MM.1S (cell line): ENCODE measurements at regions not wholly inside any gene's neighbourhood (a gene's known extent, or its start where the extent isn't known, plus 50 kb on each side); places are given as distances from the start of the nearest gene placed in this dataset.

Source experiments
- DNase-seq: peaks from one replicate; pipeline ENCODE4 v3.0.0-alpha.2; 2015
- H2AFZ ChIP-seq: fragments of 300-600 bp; sonication (generic); 2 replicates; pipeline ENCODE4 v1.6.0; 2016; ENCODE audit warnings: antibody characterized with exemption, low read length
- H3F3A ChIP-seq: fragments of 300-600 bp; sonication (generic); 2 replicates; pipeline ENCODE4 v1.6.1; 2016; ENCODE audit warnings: mild to moderate bottlenecking, antibody characterized with exemption, low read length, moderate library complexity, mixed read lengths; ENCODE audit not compliant: insufficient read depth
- H3K27ac ChIP-seq: fragments of 300-600 bp; sonication (generic); 2 replicates; pipeline ENCODE4 v1.5.1; 2016; ENCODE audit warnings: mild to moderate bottlenecking, low read length
- H3K27me3 ChIP-seq: fragments of 300-600 bp; sonication (generic); replicated peaks from 2 replicates; pipeline ENCODE4 v1.6.0; 2016; ENCODE audit warnings: low read length; ENCODE audit not compliant: insufficient read depth
- H3K36me3 ChIP-seq: fragments of 300-600 bp; sonication (generic); replicated peaks from 2 replicates; pipeline ENCODE4 v1.6.1; 2016; ENCODE audit warnings: mild to moderate bottlenecking, low read length, mixed read lengths; ENCODE audit not compliant: insufficient read depth
- H3K4me1 ChIP-seq: fragments of 300-600 bp; sonication (generic); 2 replicates; pipeline ENCODE4 v1.6.1; 2016; ENCODE audit warnings: low read length, mixed read lengths
- H3K4me2 ChIP-seq: fragments of 300-600 bp; sonication (generic); 2 replicates; pipeline ENCODE4 v1.6.0; 2016; ENCODE audit warnings: low read depth, low read length
- H3K4me3 ChIP-seq: fragments of 300-600 bp; sonication (generic); 2 replicates; pipeline ENCODE4 v1.5.1; 2016; ENCODE audit warnings: low read length, mixed read lengths
- H3K79me2 ChIP-seq: fragments of 300-600 bp; sonication (generic); 2 replicates; pipeline ENCODE4 v1.6.1; 2016; ENCODE audit warnings: mixed run types, low read length, mixed read lengths
- H3K9ac ChIP-seq: fragments of 300-600 bp; sonication (generic); 2 replicates; pipeline ENCODE4 v1.6.1; 2016; ENCODE audit warnings: low read length, mixed read lengths
- H3K9me2 ChIP-seq: fragments of 300-600 bp; sonication (generic); replicated peaks from 2 replicates; pipeline ENCODE4 v1.6.1; 2016; ENCODE audit warnings: mild to moderate bottlenecking, low read length, mixed read lengths; ENCODE audit not compliant: insufficient read depth
- H3K9me3 ChIP-seq: fragments of 300-600 bp; sonication (generic); replicated peaks from 2 replicates; pipeline ENCODE4 v1.6.1; 2016; ENCODE audit warnings: mild to moderate bottlenecking, low read length, mixed read lengths; ENCODE audit not compliant: insufficient read depth
- H4K20me1 ChIP-seq: fragments of 300-600 bp; sonication (generic); 2 replicates; pipeline ENCODE4 v1.6.1; 2016; ENCODE audit warnings: mild to moderate bottlenecking, low read length, moderate library complexity, mixed read lengths; ENCODE audit not compliant: insufficient read depth
- EZH2 ChIP-seq: fragments of 300-600 bp; sonication (generic); optimal IDR thresholded peaks from 2 replicates; pipeline ENCODE3; 2017; ENCODE audit warnings: low read depth, mild to moderate bottlenecking, antibody characterized with exemption, low read length, mixed read lengths
- EZH2phosphoT487 ChIP-seq: fragments of 300-600 bp; sonication (generic); IDR thresholded peaks from 2 replicates; pipeline ENCODE4 v1.6.1; 2018; ENCODE audit warnings: antibody characterized with exemption, low read length
- TF ChIP-seq, protein P1 (sequence below): fragments of 300-600 bp; sonication (generic); IDR thresholded peaks from 2 replicates; pipeline ENCODE4 v1.5.1; 2016; ENCODE audit warnings: antibody characterized with exemption, low read length, mixed read lengths

DNA sequence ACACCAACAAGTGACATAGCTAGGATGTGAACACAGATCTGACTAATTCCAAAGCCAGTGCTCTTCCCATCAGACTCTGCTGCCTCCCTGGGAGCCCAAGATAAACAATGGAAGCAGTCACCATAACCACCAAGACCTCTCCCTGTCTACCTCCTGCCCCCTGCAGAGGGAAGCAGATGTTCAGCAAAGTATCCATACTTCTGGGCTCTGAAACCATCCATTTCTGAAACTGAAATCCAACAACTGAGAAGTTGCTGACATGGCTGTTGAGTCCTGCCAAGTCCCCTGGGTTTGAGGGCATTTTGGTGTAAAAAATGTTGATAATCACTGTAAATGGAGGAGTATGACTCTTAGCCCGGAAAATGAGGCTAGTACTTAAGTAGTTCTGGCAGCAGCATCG, 102.1 kb downstream of the TYW3 start:
- no peaks in the 10 kb centered on the region for H3K36me3 ChIP-seq
- H2AFZ ChIP-seq = no peak overlapping the region
- DNase-seq = peak; percentile 9
- H3F3A ChIP-seq = no peaks in the 10 kb centered on the region
- no peak overlapping the region for H3K27ac ChIP-seq
- H3K4me3 ChIP-seq = no peak overlapping the region
- H3K79me2 ChIP-seq = no peaks in the 10 kb centered on the region
- H3K27me3 ChIP-seq = no peaks in the 10 kb centered on the region
- H3K9ac ChIP-seq = no peak overlapping the region
- TF ChIP-seq, protein P1, sequence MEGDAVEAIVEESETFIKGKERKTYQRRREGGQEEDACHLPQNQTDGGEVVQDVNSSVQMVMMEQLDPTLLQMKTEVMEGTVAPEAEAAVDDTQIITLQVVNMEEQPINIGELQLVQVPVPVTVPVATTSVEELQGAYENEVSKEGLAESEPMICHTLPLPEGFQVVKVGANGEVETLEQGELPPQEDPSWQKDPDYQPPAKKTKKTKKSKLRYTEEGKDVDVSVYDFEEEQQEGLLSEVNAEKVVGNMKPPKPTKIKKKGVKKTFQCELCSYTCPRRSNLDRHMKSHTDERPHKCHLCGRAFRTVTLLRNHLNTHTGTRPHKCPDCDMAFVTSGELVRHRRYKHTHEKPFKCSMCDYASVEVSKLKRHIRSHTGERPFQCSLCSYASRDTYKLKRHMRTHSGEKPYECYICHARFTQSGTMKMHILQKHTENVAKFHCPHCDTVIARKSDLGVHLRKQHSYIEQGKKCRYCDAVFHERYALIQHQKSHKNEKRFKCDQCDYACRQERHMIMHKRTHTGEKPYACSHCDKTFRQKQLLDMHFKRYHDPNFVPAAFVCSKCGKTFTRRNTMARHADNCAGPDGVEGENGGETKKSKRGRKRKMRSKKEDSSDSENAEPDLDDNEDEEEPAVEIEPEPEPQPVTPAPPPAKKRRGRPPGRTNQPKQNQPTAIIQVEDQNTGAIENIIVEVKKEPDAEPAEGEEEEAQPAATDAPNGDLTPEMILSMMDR = no peak
- TF ChIP-seq EZH2phosphoT487 (no peak), EZH2 (no peak)
- H3K4me1 ChIP-seq = peaks cover 5% of the 10 kb centered on the region; the same call in 1 of the 2 replicates
- H4K20me1 ChIP-seq = no peaks in the 10 kb centered on the region
- H3K9me2 ChIP-seq = no peaks in the 10 kb centered on the region
- H3K4me2 ChIP-seq = peak overlapping the region; percentile 9; the same call in 1 of the 2 replicates
- no peaks in the 10 kb centered on the region for H3K9me3 ChIP-seq

GRCh38 chr1:74842726-74843125, 109.8 kb downstream of the TYW3 start:
- H3K27ac ChIP-seq = no peak overlapping the region
- no peak overlapping the region for H3K4me3 ChIP-seq
- H3K9ac ChIP-seq = no peak overlapping the region
- TF ChIP-seq, protein P1 = no peak
- no peak for TF ChIP-seq EZH2phosphoT487
- no peaks in the 10 kb centered on the region for H3K9me2 ChIP-seq
- DNase-seq = no peak
- no peaks in the 10 kb centered on the region for H3F3A ChIP-seq
- H3K4me2 ChIP-seq = no peak overlapping the region
- no peak overlapping the region for H2AFZ ChIP-seq
- H4K20me1 ChIP-seq = no peaks in the 10 kb centered on the region
- H3K79me2 ChIP-seq = no peaks in the 10 kb centered on the region
- no peaks in the 10 kb centered on the region for H3K36me3 ChIP-seq
- H3K9me3 ChIP-seq = no peaks in the 10 kb centered on the region
- H3K27me3 ChIP-seq = no peaks in the 10 kb centered on the region
- H3K4me1 ChIP-seq = no peaks in the 10 kb centered on the region

DNA sequence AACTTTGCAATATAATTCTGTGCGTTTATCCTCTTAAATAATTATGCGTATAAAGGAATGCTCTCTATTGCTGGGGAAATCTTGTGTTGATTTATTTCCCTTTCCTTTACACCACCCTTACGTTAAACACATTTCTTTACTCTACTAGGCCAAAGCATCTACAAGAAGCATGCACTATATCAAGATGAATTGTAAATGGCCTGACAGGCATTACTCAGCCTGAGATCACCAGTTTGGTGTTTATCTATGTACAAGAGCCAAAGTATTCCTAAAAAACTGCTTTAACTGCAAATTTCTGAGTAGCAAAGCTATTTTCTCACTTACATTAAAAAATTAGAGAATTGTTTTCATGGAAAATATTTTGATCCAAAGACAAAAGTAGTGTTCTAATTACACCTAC, 114.8 kb downstream of the TYW3 start:
- H3K9me3 ChIP-seq = no peaks in the 10 kb centered on the region
- no peaks in the 10 kb centered on the region for H3K36me3 ChIP-seq
- no peak overlapping the region for H3K27ac ChIP-seq
- TF ChIP-seq, protein P1 = no peak
- TF ChIP-seq EZH2phosphoT487 (no peak), EZH2 (no peak)
- H3K79me2 ChIP-seq = no peaks in the 10 kb centered on the region
- H3K27me3 ChIP-seq = no peaks in the 10 kb centered on the region
- H3F3A ChIP-seq = no peaks in the 10 kb centered on the region
- DNase-seq = no peak
- H3K4me1 ChIP-seq = no peaks in the 10 kb centered on the region
- H3K9me2 ChIP-seq = no peaks in the 10 kb centered on the region
- H3K4me3 ChIP-seq = no peak overlapping the region
- H4K20me1 ChIP-seq = no peaks in the 10 kb centered on the region
- H3K9ac ChIP-seq = no peak overlapping the region
- H3K4me2 ChIP-seq = no peak overlapping the region
- no peak overlapping the region for H2AFZ ChIP-seq
